GM12875 (cell line): ENCODE measurements at regions not wholly inside any gene's neighbourhood (a gene's known extent, or its start where the extent isn't known, plus 50 kb on each side); places are given as distances from the start of the nearest gene placed in this dataset.

ENCODE experiments used
- H3K4me3 ChIP-seq: one replicate; pipeline ENCODE4 v1.5.1; 2011; ENCODE audit warnings: low read depth, low read length, control low read depth
- TF ChIP-seq, protein P1 (sequence below): IDR thresholded peaks from 2 replicates; pipeline ENCODE4 v1.5.1; 2011; ENCODE audit warnings: low read depth, mild to moderate bottlenecking, control low read depth, inconsistent platforms, low read length, moderate library complexity, borderline replicate concordance; ENCODE audit not compliant: insufficient read depth

DNA sequence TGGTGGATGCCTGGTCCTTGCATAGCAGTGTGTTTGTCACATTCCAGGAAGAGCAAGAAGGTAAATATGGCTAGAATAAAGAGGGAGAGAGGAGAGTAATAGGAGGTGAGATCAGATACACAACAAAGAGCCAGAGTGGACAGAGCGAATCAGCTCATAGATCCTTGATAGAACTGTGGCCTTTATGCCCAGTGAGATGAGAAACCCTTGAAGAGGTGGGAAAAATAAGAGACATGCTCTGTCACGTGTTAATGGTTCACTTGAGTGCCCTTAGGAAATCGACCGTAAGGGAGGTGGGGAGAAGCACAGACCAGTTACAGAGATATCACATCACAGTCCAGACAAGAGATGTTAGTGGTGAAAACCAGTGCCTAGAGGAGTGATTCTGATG is 84.7 kb upstream of the RAB27B start:
- TF ChIP-seq, protein P1, sequence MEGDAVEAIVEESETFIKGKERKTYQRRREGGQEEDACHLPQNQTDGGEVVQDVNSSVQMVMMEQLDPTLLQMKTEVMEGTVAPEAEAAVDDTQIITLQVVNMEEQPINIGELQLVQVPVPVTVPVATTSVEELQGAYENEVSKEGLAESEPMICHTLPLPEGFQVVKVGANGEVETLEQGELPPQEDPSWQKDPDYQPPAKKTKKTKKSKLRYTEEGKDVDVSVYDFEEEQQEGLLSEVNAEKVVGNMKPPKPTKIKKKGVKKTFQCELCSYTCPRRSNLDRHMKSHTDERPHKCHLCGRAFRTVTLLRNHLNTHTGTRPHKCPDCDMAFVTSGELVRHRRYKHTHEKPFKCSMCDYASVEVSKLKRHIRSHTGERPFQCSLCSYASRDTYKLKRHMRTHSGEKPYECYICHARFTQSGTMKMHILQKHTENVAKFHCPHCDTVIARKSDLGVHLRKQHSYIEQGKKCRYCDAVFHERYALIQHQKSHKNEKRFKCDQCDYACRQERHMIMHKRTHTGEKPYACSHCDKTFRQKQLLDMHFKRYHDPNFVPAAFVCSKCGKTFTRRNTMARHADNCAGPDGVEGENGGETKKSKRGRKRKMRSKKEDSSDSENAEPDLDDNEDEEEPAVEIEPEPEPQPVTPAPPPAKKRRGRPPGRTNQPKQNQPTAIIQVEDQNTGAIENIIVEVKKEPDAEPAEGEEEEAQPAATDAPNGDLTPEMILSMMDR, result no peak

DNA sequence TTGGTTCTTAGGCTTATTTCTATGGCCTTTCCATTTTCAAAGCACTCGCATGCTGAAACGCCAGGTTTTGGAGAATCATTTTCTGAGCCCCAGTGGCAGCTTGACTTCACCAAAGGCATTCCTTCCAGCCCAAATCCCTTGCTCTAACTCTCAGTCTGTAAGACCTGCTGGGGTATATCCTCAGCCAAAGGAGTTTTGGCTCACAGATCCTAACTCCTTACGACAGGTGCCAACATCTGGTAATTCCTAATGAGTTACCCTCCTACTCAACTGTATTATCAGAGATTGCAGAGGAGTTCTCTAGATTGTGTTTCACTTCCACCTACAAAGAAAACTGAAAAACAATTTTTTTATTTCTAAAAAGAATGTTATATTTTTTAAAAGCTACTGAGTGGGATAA is 79.0 kb upstream of the RAB27B start:
- no peak overlapping the region for H3K4me3 ChIP-seq
- TF ChIP-seq, protein P1, result no peak

More for the DNA sequence above, 84.7 kb upstream of the RAB27B start:
- no peak overlapping the region for H3K4me3 ChIP-seq

DNA sequence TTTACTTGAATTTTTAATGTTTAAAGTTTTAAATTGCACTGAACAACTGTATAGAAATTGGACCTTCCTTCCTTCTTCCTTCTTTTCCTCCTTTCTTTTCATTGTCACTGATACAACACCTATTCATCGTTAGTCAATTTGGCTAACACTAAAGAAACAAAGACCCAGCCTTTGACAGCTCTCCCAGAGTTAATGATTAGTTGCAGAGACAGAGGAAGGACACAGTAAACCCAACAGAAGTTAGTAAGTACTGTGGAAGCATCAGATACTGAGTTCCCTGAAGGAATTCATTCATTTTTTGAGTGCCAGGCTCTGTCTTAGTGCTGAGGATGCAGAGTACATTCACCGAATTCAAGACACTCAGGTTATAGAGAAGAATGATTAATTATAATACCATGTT is 77.9 kb upstream of the RAB27B start:
- TF ChIP-seq, protein P1, result no peak

GRCh38 chr18:54752185-54752584 is 76.1 kb upstream of the RAB27B start:
- H3K4me3 ChIP-seq, result no peak overlapping the region
- TF ChIP-seq, protein P1, result no peak

More for the DNA sequence above, 77.9 kb upstream of the RAB27B start:
- H3K4me3 ChIP-seq, result no peak overlapping the region

DNA sequence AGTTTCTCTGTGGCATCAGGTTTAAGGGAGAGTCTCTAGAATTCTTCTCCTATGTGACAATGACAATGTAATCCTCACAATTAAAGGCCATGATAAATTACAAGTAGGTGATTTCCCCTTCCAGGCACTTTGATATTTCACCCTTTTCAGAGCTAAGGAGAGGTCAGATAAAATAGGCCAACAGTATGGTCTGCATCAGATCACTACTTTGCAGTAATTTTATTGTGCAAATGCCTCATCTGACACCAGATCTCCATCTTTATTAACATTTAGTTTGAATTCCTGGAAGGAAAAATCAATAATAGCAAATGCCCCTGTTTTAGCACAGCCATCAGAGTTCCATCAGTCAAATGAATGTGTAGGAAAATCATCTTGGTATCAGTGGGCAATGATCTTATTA is 72.8 kb upstream of the RAB27B start:
- no peak overlapping the region for H3K4me3 ChIP-seq
- TF ChIP-seq, protein P1, result no peak

DNA sequence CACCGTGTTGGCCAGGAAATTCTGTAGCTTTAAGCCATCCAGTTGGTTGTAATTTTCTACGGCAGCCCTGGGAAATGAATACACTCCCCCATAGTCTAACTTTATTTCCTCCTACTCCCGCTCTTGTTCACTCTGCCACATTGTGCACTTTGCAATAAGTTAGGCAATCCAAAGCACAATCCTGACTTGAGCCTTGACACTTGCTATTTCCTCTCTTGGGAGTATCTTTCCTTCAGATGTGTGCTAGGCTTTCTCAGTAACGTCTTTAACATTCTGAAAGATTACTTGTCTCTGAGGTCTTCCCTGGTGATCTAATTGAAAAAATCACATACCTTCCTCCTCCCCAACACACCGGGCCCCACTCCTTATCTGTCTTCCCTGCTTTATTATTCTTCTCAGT is 65.9 kb upstream of the RAB27B start:
- H3K4me3 ChIP-seq, result no peak overlapping the region
- TF ChIP-seq, protein P1, result no peak

DNA sequence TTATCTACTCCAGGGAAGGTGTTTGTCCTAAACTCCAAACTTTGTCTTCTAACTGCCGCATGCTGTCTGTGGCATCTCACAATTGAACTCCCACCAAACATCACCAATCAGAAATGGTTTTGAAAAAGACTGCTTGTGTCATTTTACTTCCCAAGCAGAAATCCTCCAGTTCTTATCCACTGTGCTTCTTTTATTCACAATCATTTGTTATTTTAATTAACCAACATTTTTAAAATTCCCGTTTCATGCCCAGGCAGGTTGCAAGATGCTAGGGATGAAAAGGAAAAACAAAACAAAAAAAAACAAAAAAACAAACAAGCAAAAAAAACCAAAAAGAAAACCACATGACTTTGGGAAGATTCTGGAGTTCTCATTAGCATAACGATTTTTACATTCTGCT is 63.5 kb upstream of the RAB27B start:
- TF ChIP-seq, protein P1, result no peak
- no peak overlapping the region for H3K4me3 ChIP-seq
